ENCODE measurements at regions not wholly inside any gene's neighbourhood (a gene's known extent, or its start where the extent isn't known, plus 50 kb on each side); places are given as distances from the start of the nearest gene placed in this dataset.

DNA sequence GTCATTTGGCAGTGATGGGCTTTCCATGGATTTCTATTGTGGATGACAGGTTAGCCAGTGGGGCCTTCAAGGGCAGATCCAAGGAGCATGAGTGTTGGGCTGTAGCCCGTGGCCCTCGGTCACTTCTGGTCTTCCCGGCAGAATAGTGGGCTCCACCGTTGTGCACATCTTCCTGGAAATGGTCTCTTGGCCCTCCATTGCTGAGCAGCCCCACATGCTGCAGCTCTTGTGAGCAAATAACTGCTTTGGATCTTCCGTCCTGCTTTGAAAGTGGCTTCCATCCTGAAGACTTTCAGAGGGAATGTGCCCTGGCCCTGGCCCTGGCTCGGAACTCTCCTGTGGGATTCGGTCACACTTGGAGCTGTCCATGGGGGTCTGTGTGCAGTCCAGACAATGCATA is 102.8 kb downstream of the SNRPN start:
- no peak overlapping the region for H3K4me3 ChIP-seq (ENCODE audit: insufficient read depth, low read length)
- TF ChIP-seq, protein P1, sequence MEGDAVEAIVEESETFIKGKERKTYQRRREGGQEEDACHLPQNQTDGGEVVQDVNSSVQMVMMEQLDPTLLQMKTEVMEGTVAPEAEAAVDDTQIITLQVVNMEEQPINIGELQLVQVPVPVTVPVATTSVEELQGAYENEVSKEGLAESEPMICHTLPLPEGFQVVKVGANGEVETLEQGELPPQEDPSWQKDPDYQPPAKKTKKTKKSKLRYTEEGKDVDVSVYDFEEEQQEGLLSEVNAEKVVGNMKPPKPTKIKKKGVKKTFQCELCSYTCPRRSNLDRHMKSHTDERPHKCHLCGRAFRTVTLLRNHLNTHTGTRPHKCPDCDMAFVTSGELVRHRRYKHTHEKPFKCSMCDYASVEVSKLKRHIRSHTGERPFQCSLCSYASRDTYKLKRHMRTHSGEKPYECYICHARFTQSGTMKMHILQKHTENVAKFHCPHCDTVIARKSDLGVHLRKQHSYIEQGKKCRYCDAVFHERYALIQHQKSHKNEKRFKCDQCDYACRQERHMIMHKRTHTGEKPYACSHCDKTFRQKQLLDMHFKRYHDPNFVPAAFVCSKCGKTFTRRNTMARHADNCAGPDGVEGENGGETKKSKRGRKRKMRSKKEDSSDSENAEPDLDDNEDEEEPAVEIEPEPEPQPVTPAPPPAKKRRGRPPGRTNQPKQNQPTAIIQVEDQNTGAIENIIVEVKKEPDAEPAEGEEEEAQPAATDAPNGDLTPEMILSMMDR (IDR thresholded peaks at IDR 0.05; ENCODE audit: extremely low read depth, low read depth, low read length), result no peak
- H3K79me2 ChIP-seq (ENCODE audit: insufficient read depth, low read length), result no peaks in the 10 kb centered on the region
- peak; percentile 11 for DNase-seq (ENCODE audit: insufficient read length, low spot score, missing footprints)
- peaks cover 95% of the 10 kb centered on the region for H3K9me3 ChIP-seq (ENCODE audit: low read depth, low read length)
- no peaks in the 10 kb centered on the region for H3K27me3 ChIP-seq (ENCODE audit: insufficient read depth, low read length)
- H3K27ac ChIP-seq (ENCODE audit: low read depth, low read length), result no peak overlapping the region
- no peaks in the 10 kb centered on the region for H4K20me1 ChIP-seq (ENCODE audit: insufficient read depth, low read length)
- no peak overlapping the region for H2AFZ ChIP-seq (ENCODE audit: low read length)
- H3K4me2 ChIP-seq (ENCODE audit: insufficient read depth, low read length), result no peak overlapping the region
- H3K36me3 ChIP-seq (ENCODE audit: insufficient read depth, low read length), result peaks cover 78% of the 10 kb centered on the region
- H3K4me1 ChIP-seq (ENCODE audit: insufficient read depth, low read length), result no peaks in the 10 kb centered on the region

- DNase-seq (ENCODE audit: insufficient read length, low spot score, missing footprints), result peak; percentile 55
- H3K4me3 ChIP-seq (ENCODE audit: insufficient read depth, low read length), result no peak overlapping the region
- H3K4me1 ChIP-seq (ENCODE audit: insufficient read depth, low read length), result no peaks in the 10 kb centered on the region
- no peaks in the 10 kb centered on the region for H3K27me3 ChIP-seq (ENCODE audit: insufficient read depth, low read length)
- no peak overlapping the region for H3K4me2 ChIP-seq (ENCODE audit: insufficient read depth, low read length)
- H3K27ac ChIP-seq (ENCODE audit: low read depth, low read length), result no peak overlapping the region
- peaks cover 82% of the 10 kb centered on the region for H3K36me3 ChIP-seq (ENCODE audit: insufficient read depth, low read length)
- H3K79me2 ChIP-seq (ENCODE audit: insufficient read depth, low read length), result no peaks in the 10 kb centered on the region
- peaks cover 95% of the 10 kb centered on the region for H3K9me3 ChIP-seq (ENCODE audit: low read depth, low read length)
- H2AFZ ChIP-seq (ENCODE audit: low read length), result no peak overlapping the region
- TF ChIP-seq, protein P1 (IDR thresholded peaks at IDR 0.05; ENCODE audit: extremely low read depth, low read depth, low read length), result no peak
- no peaks in the 10 kb centered on the region for H4K20me1 ChIP-seq (ENCODE audit: insufficient read depth, low read length)
These were observed 103.4 kb downstream of the SNRPN start for GRCh38 chr15:25058080-25058785.

DNA sequence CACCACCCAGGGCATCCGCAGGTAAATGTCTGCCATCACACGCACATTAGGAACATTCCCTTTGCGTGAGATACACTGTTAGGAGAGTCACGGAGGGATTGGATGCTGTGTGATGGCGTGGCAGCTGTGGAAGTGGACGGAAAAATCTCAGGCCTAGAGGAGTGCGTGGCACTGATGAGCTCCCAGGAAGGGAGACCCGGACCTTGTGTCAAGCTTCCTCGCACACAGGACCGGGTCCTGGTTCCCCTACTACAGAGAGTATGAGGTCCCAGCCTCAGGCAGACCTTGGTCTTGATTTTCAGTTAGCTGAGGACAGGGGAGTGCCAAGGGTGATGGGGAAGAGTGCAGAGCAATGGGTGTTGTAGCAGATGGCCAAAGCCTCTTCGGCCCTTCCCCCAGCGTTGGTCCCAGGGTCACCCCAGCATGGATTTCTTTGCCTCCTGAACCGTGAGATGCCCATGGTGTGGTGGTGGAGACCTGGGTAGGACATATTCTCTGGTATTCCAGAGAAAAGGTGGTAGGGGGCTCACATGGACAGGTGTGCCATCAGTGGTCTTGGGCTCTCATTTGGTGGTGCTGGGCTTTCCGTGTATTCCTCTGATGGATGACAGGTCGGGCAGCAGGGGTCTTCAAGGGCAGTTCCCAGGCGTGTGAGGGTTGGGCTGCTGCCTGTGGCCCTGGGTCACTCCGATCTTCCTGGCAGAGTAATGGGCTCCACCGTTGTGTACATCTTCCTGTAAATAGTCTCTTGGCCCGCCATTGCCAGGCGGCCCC is 105.1 kb downstream of the SNRPN start:
- H2AFZ ChIP-seq (ENCODE audit: low read length), result no peak overlapping the region
- H3K4me1 ChIP-seq (ENCODE audit: insufficient read depth, low read length), result no peaks in the 10 kb centered on the region
- H3K9me3 ChIP-seq (ENCODE audit: low read depth, low read length), result peaks cover 95% of the 10 kb centered on the region
- no peak overlapping the region for H3K4me3 ChIP-seq (ENCODE audit: insufficient read depth, low read length)
- TF ChIP-seq, protein P1 (IDR thresholded peaks at IDR 0.05; ENCODE audit: extremely low read depth, low read depth, low read length), result no peak
- H3K27me3 ChIP-seq (ENCODE audit: insufficient read depth, low read length), result no peaks in the 10 kb centered on the region
- H4K20me1 ChIP-seq (ENCODE audit: insufficient read depth, low read length), result no peaks in the 10 kb centered on the region
- no peaks in the 10 kb centered on the region for H3K79me2 ChIP-seq (ENCODE audit: insufficient read depth, low read length)
- DNase-seq (ENCODE audit: insufficient read length, low spot score, missing footprints), result peak; percentile 42
- no peak overlapping the region for H3K4me2 ChIP-seq (ENCODE audit: insufficient read depth, low read length)
- no peak overlapping the region for H3K27ac ChIP-seq (ENCODE audit: low read depth, low read length)
- peaks cover 82% of the 10 kb centered on the region for H3K36me3 ChIP-seq (ENCODE audit: insufficient read depth, low read length)

DNA sequence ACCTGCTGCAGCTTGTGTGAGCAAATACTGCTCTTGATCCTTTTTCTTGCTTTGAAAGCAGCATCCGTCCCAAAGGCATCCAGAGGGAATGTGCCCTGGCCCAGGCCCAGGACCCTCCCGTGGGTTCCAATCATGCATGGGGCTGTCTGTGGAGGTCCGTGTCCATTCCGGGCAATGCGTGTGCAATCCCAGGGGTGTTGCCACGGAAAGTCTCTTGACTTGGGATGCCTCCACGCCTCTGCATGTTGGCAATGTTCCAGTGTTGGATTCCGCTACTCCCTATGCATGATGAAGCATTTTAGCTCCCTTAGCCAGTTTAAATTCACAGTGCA is 105.7 kb downstream of the SNRPN start:
- Histone ChIP-seq H3K4me3 (ENCODE audit: insufficient read depth, low read length) (no peak overlapping the region), H3K4me1 (ENCODE audit: insufficient read depth, low read length) (no peaks in the 10 kb centered on the region), H3K27me3 (ENCODE audit: insufficient read depth, low read length) (no peaks in the 10 kb centered on the region), H3K4me2 (ENCODE audit: insufficient read depth, low read length) (no peak overlapping the region), H3K79me2 (ENCODE audit: insufficient read depth, low read length) (no peaks in the 10 kb centered on the region), H3K9me3 (ENCODE audit: low read depth, low read length) (peaks cover 94% of the 10 kb centered on the region), H3K27ac (ENCODE audit: low read depth, low read length) (no peak overlapping the region), H3K36me3 (ENCODE audit: insufficient read depth, low read length) (peaks cover 81% of the 10 kb centered on the region), H2AFZ (ENCODE audit: low read length) (no peak overlapping the region), H4K20me1 (ENCODE audit: insufficient read depth, low read length) (no peaks in the 10 kb centered on the region)
- TF ChIP-seq, protein P1 (IDR thresholded peaks at IDR 0.05; ENCODE audit: extremely low read depth, low read depth, low read length), result no peak
- DNase-seq (ENCODE audit: insufficient read length, low spot score, missing footprints), result no peak

Measured in osteoblast (primary cell).